Fibroblast of lung (primary cell): ENCODE measurements at regions not wholly inside any gene's neighbourhood (a gene's known extent, or its start where the extent isn't known, plus 50 kb on each side); places are given as distances from the start of the nearest gene placed in this dataset.
"Not testable (repeated sequence)": the region's sequence is repeated elsewhere in the genome, so short reads cannot be mapped to it uniquely, and the experiment has no call there.

Source experiments
- DNase-seq, 2 donors: peaks; one replicate each; pipeline versions ENCODE4 v3.0.0 to v3.0.0-alpha.2; 2010; ENCODE audit warnings: low read depth in 2 of 2
- H2AFZ ChIP-seq: 2 replicates; pipeline ENCODE4 v1.5.1; 2012; ENCODE audit warnings: low read length, control low read depth, inconsistent platforms
- H3K27ac ChIP-seq: 2 replicates; pipeline ENCODE4 v1.5.1; 2011; ENCODE audit warnings: low read length, control low read depth; ENCODE audit not compliant: insufficient read depth
- H3K27me3 ChIP-seq: 2 replicates; pipeline ENCODE4 v1.5.1; 2011; ENCODE audit warnings: mild to moderate bottlenecking, low read length; ENCODE audit not compliant: control insufficient read depth, insufficient read depth
- H3K36me3 ChIP-seq: 2 replicates; pipeline ENCODE4 v1.5.1; 2011; ENCODE audit warnings: low read length; ENCODE audit not compliant: control insufficient read depth, insufficient read depth
- H3K4me1 ChIP-seq: 2 replicates; pipeline ENCODE4 v1.5.1; 2011; ENCODE audit warnings: low read length; ENCODE audit not compliant: control insufficient read depth, insufficient read depth; ENCODE audit errors: extremely low read depth
- H3K4me2 ChIP-seq: 2 replicates; pipeline ENCODE4 v1.5.1; 2011; ENCODE audit warnings: low read length, control low read depth; ENCODE audit not compliant: insufficient read depth; ENCODE audit errors: extremely low read depth
- H3K4me3 ChIP-seq, 4 experiments: fragments of 200-600 bp in 1 of 4; sonication (generic) in 1 of 4; replicated peaks in 1 of 4; 2 replicates each; pipeline ENCODE4 v1.5.1; 2011 to 2016; ENCODE audit warnings: low read length in 4 of 4, low read depth in 3 of 4, mild to moderate bottlenecking in 3 of 4, control low read depth in 2 of 4, inconsistent platforms in 1 of 4, mixed read lengths in 1 of 4; ENCODE audit not compliant: insufficient read depth in 1 of 4; ENCODE audit errors: control extremely low read depth in 1 of 4
- H3K79me2 ChIP-seq: 2 replicates; pipeline ENCODE4 v1.5.1; 2012; ENCODE audit warnings: mild to moderate bottlenecking, low read length, inconsistent platforms; ENCODE audit not compliant: control insufficient read depth, insufficient read depth
- H3K9ac ChIP-seq: 2 replicates; pipeline ENCODE4 v1.5.1; 2011; ENCODE audit warnings: mild to moderate bottlenecking, low read length, control low read depth; ENCODE audit not compliant: insufficient read depth
- H3K9me3 ChIP-seq: 2 replicates; pipeline ENCODE4 v1.5.1; 2012; ENCODE audit warnings: low read depth, low read length; ENCODE audit not compliant: control insufficient read depth, insufficient read depth
- H4K20me1 ChIP-seq: 2 replicates; pipeline ENCODE4 v1.5.1; 2011; ENCODE audit warnings: low read length; ENCODE audit not compliant: control insufficient read depth, insufficient read depth; ENCODE audit errors: extremely low read depth
- EZH2 ChIP-seq: IDR thresholded peaks from 2 replicates; pipeline ENCODE4 v1.5.1; 2012; ENCODE audit warnings: low read length, control low read depth, mild to moderate bottlenecking; ENCODE audit errors: missing control alignments
- TF ChIP-seq, protein P1 (sequence below), 2 donors: IDR thresholded peaks in 1 of 2; conservative IDR thresholded peaks in 1 of 2; 1 replicate in 1 of 2; 2 replicates in 1 of 2; pipeline ENCODE4 v1.5.1; 2011 to 2012; ENCODE audit warnings: low read length in 2 of 2, control low read depth in 1 of 2, inconsistent platforms in 1 of 2, low read depth in 1 of 2, mild to moderate bottlenecking in 1 of 2

GRCh38 chr2:118421648-118422047 is 333.4 kb downstream of the INSIG2 start:
- Histone ChIP-seq H3K4me2 (no peak overlapping the region), H3K9ac (no peak overlapping the region), H3K9me3 (no peaks in the 10 kb centered on the region), H3K27ac (no peak overlapping the region), H3K36me3 (no peaks in the 10 kb centered on the region), H3K27me3 (no peaks in the 10 kb centered on the region), H2AFZ (no peak overlapping the region), H3K4me3 (no peak overlapping the region), H4K20me1 (no peaks in the 10 kb centered on the region), H3K79me2 (no peaks in the 10 kb centered on the region), H3K4me1 (no peaks in the 10 kb centered on the region)
- no peak for TF ChIP-seq EZH2
- TF ChIP-seq, protein P1, sequence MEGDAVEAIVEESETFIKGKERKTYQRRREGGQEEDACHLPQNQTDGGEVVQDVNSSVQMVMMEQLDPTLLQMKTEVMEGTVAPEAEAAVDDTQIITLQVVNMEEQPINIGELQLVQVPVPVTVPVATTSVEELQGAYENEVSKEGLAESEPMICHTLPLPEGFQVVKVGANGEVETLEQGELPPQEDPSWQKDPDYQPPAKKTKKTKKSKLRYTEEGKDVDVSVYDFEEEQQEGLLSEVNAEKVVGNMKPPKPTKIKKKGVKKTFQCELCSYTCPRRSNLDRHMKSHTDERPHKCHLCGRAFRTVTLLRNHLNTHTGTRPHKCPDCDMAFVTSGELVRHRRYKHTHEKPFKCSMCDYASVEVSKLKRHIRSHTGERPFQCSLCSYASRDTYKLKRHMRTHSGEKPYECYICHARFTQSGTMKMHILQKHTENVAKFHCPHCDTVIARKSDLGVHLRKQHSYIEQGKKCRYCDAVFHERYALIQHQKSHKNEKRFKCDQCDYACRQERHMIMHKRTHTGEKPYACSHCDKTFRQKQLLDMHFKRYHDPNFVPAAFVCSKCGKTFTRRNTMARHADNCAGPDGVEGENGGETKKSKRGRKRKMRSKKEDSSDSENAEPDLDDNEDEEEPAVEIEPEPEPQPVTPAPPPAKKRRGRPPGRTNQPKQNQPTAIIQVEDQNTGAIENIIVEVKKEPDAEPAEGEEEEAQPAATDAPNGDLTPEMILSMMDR (conservative IDR thresholded peaks at IDR 0.05 in 1 of 2, IDR thresholded peaks at IDR 0.05 in 1 of 2; ENCODE audit: low read depth in 1 of 2, low read length in 2 of 2), result no peak
- no peak for DNase-seq

DNA sequence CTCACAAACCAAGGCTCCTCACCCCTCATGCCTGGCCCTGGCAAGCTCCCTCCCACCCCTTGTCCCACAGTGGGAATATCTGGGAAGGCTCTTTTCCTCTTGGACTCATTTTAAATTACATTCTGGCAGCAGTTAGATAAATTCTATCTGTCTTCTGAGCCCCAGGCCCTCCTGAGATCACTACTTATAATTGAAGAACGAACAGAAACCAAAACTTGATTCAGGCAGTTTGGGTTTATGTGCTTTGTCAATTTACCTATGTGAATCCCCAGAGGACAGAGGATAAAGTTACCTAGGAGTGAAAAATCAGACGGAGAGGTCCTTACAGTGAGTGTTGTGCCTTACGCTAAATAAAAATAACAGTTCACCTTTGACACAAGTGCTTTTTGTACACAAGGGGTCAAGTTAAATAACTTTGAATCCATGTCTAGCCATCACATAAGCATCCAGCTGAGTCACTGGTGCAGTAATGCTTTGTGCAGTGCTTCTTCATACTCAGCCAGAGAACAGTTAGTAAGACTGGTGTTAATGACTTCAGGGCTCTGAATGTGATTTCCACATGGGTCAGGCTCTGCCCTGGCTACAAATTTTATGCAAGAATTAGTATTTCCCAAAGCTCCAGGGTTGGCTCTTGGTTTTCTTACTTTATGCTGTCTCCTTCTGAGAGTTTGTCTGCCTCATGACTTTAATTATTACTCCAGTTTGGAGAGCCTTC is 329.3 kb downstream of the INSIG2 start:
- Histone ChIP-seq H3K27me3 (no peaks in the 10 kb centered on the region), H3K36me3 (no peaks in the 10 kb centered on the region), H3K9ac (no peak overlapping the region), H3K79me2 (no peaks in the 10 kb centered on the region), H3K4me1 (no peaks in the 10 kb centered on the region), H3K27ac (no peak overlapping the region), H4K20me1 (no peaks in the 10 kb centered on the region), H3K4me3 (no peak overlapping the region), H2AFZ (no peak overlapping the region), H3K4me2 (no peak overlapping the region), H3K9me3 (no peaks in the 10 kb centered on the region)
- no peak for TF ChIP-seq EZH2
- TF ChIP-seq, protein P1 (conservative IDR thresholded peaks at IDR 0.05 in 1 of 2, IDR thresholded peaks at IDR 0.05 in 1 of 2; ENCODE audit: low read depth in 1 of 2, low read length in 2 of 2), result no peak
- peak; percentile 8 to 79 for DNase-seq

DNA sequence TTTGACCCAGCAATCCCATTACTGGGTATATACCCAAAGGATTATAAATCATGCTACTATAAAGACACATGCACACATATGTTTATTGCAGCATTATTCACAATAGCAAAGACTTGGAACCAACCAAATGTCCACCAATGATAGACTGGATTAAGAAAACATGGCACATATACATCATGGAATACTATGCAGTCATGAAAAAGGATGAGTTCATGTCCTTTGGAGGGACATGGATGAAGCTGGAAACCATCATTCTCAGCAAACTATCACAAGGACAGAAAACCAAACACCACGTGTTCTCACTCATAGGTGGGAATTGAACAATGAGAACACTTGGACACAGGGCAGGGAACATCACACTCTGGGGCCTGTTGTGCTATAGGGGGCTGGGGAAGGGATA is 326.9 kb downstream of the INSIG2 start:
- not testable (repeated sequence) for H3K27ac ChIP-seq, H3K79me2 ChIP-seq, H3K27me3 ChIP-seq, H3K4me2 ChIP-seq, H3K9ac ChIP-seq, H3K4me1 ChIP-seq, H4K20me1 ChIP-seq, H3K9me3 ChIP-seq, DNase-seq, H3K36me3 ChIP-seq, H3K4me3 ChIP-seq, H2AFZ ChIP-seq
